Erythroblast (primary cell): ENCODE measurements at regions not wholly inside any gene's neighbourhood (a gene's known extent, or its start where the extent isn't known, plus 50 kb on each side); places are given as distances from the start of the nearest gene placed in this dataset.

Experiments
- GATA1 ChIP-seq: IDR thresholded peaks from 2 replicates; pipeline ENCODE4 v1.6.1; 2011; ENCODE audit warnings: low read depth, mild to moderate bottlenecking, control low read depth, low read length, moderate library complexity
- POLR2A ChIP-seq: IDR thresholded peaks from 2 replicates; pipeline ENCODE4 v1.6.1; 2011; ENCODE audit warnings: mild to moderate bottlenecking, low read length

DNA sequence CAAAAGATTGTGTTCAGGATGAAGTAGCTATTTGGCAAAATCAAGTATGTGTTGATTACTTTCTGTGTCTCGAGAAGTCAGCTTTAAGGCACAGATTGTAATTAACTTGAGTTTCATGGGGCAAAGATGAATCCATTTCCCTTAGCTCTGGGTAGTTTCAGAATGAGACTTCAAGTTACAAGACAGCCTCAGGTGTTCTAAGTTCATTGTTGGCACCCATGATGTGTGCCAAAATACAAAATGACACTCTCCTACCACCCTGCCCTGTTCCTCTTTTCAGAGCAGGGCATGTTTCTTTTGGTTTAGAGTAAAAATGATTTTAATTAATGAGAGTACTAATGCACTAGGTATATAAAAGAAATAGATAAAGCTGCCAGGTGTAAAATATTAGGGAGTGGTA is 797.6 kb upstream of the POT1 start:
- TF ChIP-seq POLR2A (no peak), GATA1 (no peak)
